Sigmoid colon (tissue), 6 donors: ENCODE measurements at regions not wholly inside any gene's neighbourhood (a gene's known extent, or its start where the extent isn't known, plus 50 kb on each side); places are given as distances from the start of the nearest gene placed in this dataset.

ENCODE experiments used
- DNase-seq: peaks from one replicate; pipeline ENCODE4 v3.0.0-alpha.2; 2019
- H3K27ac ChIP-seq, 4 donors: fragments of 200-600 bp; sonication (generic); one replicate each; pipeline ENCODE4 v1.5.1; 2016 to 2019; ENCODE audit warnings: mild to moderate bottlenecking in 1 of 4
- H3K27me3 ChIP-seq, 3 donors: fragments of 200-600 bp; sonication (generic); one replicate each; pipeline ENCODE4 v1.5.1; 2019; ENCODE audit warnings: mild to moderate bottlenecking in 1 of 3
- H3K36me3 ChIP-seq, 4 donors: fragments of 200-600 bp; sonication (generic); one replicate each; pipeline ENCODE4 v1.5.1; 2016 to 2019
- H3K4me1 ChIP-seq, 4 donors: fragments of 200-600 bp; sonication (generic); one replicate each; pipeline ENCODE4 v1.5.1; 2017 to 2019
- H3K4me3 ChIP-seq, 4 donors: fragments of 200-600 bp; sonication (generic); one replicate each; pipeline ENCODE4 v1.5.1; 2017 to 2019; ENCODE audit warnings: mild to moderate bottlenecking in 2 of 4, moderate library complexity in 1 of 4
- H3K9me3 ChIP-seq, 4 donors: fragments of 200-600 bp in 3 of 4; sonication (generic) in 3 of 4; one replicate each; pipeline versions ENCODE4 v1.5.1 to v1.6.1; 2013 to 2019
- CTCF ChIP-seq, 4 experiments: fragments of 450-650 bp in 3 of 4; fragments of 200-600 bp in 1 of 4; IDR thresholded peaks; one replicate each; pipeline ENCODE4 v1.5.1; 2016 to 2019; ENCODE audit warnings: antibody characterized with exemption in 4 of 4, mild to moderate bottlenecking in 3 of 4, moderate library complexity in 2 of 4
- EP300 ChIP-seq, 4 donors: sonication (generic); formaldehyde crosslinking; IDR thresholded peaks; one replicate each; pipeline ENCODE4 v1.6.1; 2017; ENCODE audit warnings: antibody characterized with exemption in 4 of 4
- POLR2A ChIP-seq, 2 donors: fragments of 450-650 bp; IDR thresholded peaks; one replicate each; pipeline ENCODE4 v1.6.1; 2016; ENCODE audit warnings: antibody characterized with exemption in 2 of 2, mild to moderate bottlenecking in 2 of 2, moderate library complexity in 2 of 2
- POLR2AphosphoS5 ChIP-seq, 4 donors: sonication (generic); formaldehyde crosslinking; IDR thresholded peaks; one replicate each; pipeline ENCODE4 v1.6.1; 2017; ENCODE audit warnings: antibody characterized with exemption in 4 of 4
- WGBS, 2 donors: extraction: QIAGEN DNeasy Blood & Tissue Kit; methylation state at CpG; one replicate each; pipeline ENCODE4 v1.1.7; 2013; 5-methylcytosine and 5-hydroxymethylcytosine counted together
- intact Hi-C: fragments of 100-400 bp; cut with DNase I; formaldehyde crosslinking; loops from one replicate; pipeline ENCODE4 v1.15.1; 2023
- donor health status: healthy with polysubstance abuse.
- donor health status: healthy.

GRCh38 chr4:170949084-170949483, 859.3 kb upstream of the AADAT start:
- no peaks in the 10 kb centered on the region for H3K4me1 ChIP-seq
- no peak overlapping the region for H3K27ac ChIP-seq
- DNase-seq: no peak
- no peaks in the 10 kb centered on the region for H3K27me3 ChIP-seq
- intact Hi-C loops: no loop called here
- H3K36me3 ChIP-seq: no peaks in the 10 kb centered on the region
- no peaks in the 10 kb centered on the region for H3K9me3 ChIP-seq
- H3K4me3 ChIP-seq: no peak overlapping the region
- TF ChIP-seq POLR2A (IDR thresholded peaks at IDR 0.05): no peak
- TF ChIP-seq EP300 (IDR thresholded peaks at IDR 0.05): no peak
- no peak for TF ChIP-seq CTCF (IDR thresholded peaks at IDR 0.05)
- no peak for TF ChIP-seq POLR2AphosphoS5 (IDR thresholded peaks at IDR 0.05)
- 81 to 86% methylated on average over 3 of the region's 3 CpGs for WGBS, 2 donors

GRCh38 chr4:170940043-170940724, 850.4 kb upstream of the AADAT start:
- TF ChIP-seq POLR2A (IDR thresholded peaks at IDR 0.05) (no peak), POLR2AphosphoS5 (IDR thresholded peaks at IDR 0.05) (no peak), EP300 (IDR thresholded peaks at IDR 0.05) (no peak), CTCF (IDR thresholded peaks at IDR 0.05) (no peak)
- intact Hi-C loops: no loop called here
- H3K4me1 ChIP-seq: no peaks in the 10 kb centered on the region
- H3K27me3 ChIP-seq: no peaks in the 10 kb centered on the region
- H3K36me3 ChIP-seq: no peaks in the 10 kb centered on the region
- WGBS, 2 donors: 77 to 84% methylated on average over 7 of the region's 7 CpGs
- H3K9me3 ChIP-seq: peaks cover 0 to 2% (median 0%) of the 10 kb centered on the region in 4 donors
- DNase-seq: no peak
- H3K27ac ChIP-seq: no peak overlapping the region
- H3K4me3 ChIP-seq: no peak overlapping the region

GRCh38 chr4:170938588-170938987, 848.8 kb upstream of the AADAT start:
- Histone ChIP-seq H3K27ac (no peak overlapping the region), H3K27me3 (no peaks in the 10 kb centered on the region), H3K9me3 (peaks cover 0 to 2% (median 0%) of the 10 kb centered on the region in 4 donors), H3K4me3 (no peak overlapping the region), H3K36me3 (no peaks in the 10 kb centered on the region), H3K4me1 (no peaks in the 10 kb centered on the region)
- 46 to 60% methylated on average over 1 of the region's 1 CpG for WGBS, 2 donors
- no peak for DNase-seq
- intact Hi-C loops: no loop called here
- TF ChIP-seq CTCF (IDR thresholded peaks at IDR 0.05) (no peak), POLR2A (IDR thresholded peaks at IDR 0.05) (no peak), EP300 (IDR thresholded peaks at IDR 0.05) (no peak), POLR2AphosphoS5 (IDR thresholded peaks at IDR 0.05) (no peak)

GRCh38 chr4:170931321-170931720, 841.6 kb upstream of the AADAT start:
- DNase-seq: no peak
- H3K27ac ChIP-seq: no peak overlapping the region
- WGBS, 2 donors: 45 to 60% methylated on average over 2 of the region's 2 CpGs
- H3K4me1 ChIP-seq: no peaks in the 10 kb centered on the region
- H3K36me3 ChIP-seq: no peaks in the 10 kb centered on the region
- H3K9me3 ChIP-seq: no peaks in the 10 kb centered on the region
- intact Hi-C loops: no loop called here
- no peak overlapping the region for H3K4me3 ChIP-seq
- TF ChIP-seq POLR2A (IDR thresholded peaks at IDR 0.05): no peak
- no peak for TF ChIP-seq CTCF (IDR thresholded peaks at IDR 0.05)
- no peak for TF ChIP-seq EP300 (IDR thresholded peaks at IDR 0.05)
- no peak for TF ChIP-seq POLR2AphosphoS5 (IDR thresholded peaks at IDR 0.05)
- no peaks in the 10 kb centered on the region for H3K27me3 ChIP-seq

- Histone ChIP-seq H3K27ac (no peak overlapping the region), H3K9me3 (no peaks in the 10 kb centered on the region), H3K36me3 (no peaks in the 10 kb centered on the region), H3K4me1 (no peaks in the 10 kb centered on the region), H3K4me3 (no peak overlapping the region), H3K27me3 (no peaks in the 10 kb centered on the region)
- DNase-seq: no peak
- intact Hi-C loops: no loop called here
- TF ChIP-seq POLR2AphosphoS5 (IDR thresholded peaks at IDR 0.05): no peak
- no peak for TF ChIP-seq EP300 (IDR thresholded peaks at IDR 0.05)
- TF ChIP-seq POLR2A (IDR thresholded peaks at IDR 0.05): no peak
- no peak for TF ChIP-seq CTCF (IDR thresholded peaks at IDR 0.05)
These were observed 798.9 kb upstream of the AADAT start for GRCh38 chr4:170888660-170889059.
